Heart right ventricle (tissue), 16 donors: ENCODE measurements at regions not wholly inside any gene's neighbourhood (a gene's known extent, or its start where the extent isn't known, plus 50 kb on each side); places are given as distances from the start of the nearest gene placed in this dataset.

Experiments used
- ATAC-seq, 8 donors: fragments of 200-7000 bp; cut with Tn5 transposase; one replicate each; pipeline ENCODE4 v1.9.1; 2020; ENCODE audit warnings: mild to moderate bottlenecking in 8 of 8, moderate library complexity in 8 of 8, moderate number of reproducible peaks in 1 of 8
- DNase-seq, 2 donors: peaks; one replicate each; pipeline ENCODE4 v3.0.0-alpha.2; 2020
- H3K27ac ChIP-seq, 10 donors: fragments of 200-600 bp; sonication (generic) in 2 of 10; one replicate each; pipeline versions ENCODE4 v1.5.0 to v1.8.0; 2020 to 2022; ENCODE audit warnings: mild to moderate bottlenecking in 3 of 10
- H3K27me3 ChIP-seq, 7 donors: fragments of 200-600 bp; one replicate each; pipeline ENCODE4 v1.8.0; 2021 to 2022; ENCODE audit warnings: mild to moderate bottlenecking in 2 of 7
- H3K36me3 ChIP-seq, 9 donors: fragments of 200-600 bp; sonication (generic) in 1 of 9; one replicate each; pipeline versions ENCODE4 v1.5.0 to v1.8.0; 2020 to 2022; ENCODE audit warnings: mild to moderate bottlenecking in 2 of 9
- H3K4me1 ChIP-seq, 9 donors: fragments of 200-600 bp; sonication (generic) in 1 of 9; one replicate each; pipeline versions ENCODE4 v1.5.0 to v1.8.0; 2020 to 2022; ENCODE audit warnings: mild to moderate bottlenecking in 4 of 9
- H3K4me3 ChIP-seq, 10 donors: fragments of 200-600 bp; sonication (generic) in 2 of 10; one replicate each; pipeline versions ENCODE4 v1.5.0 to v1.8.0; 2020 to 2022; ENCODE audit warnings: mild to moderate bottlenecking in 7 of 10, moderate library complexity in 2 of 10
- H3K9me3 ChIP-seq, 11 donors: fragments of 200-600 bp in 10 of 11; sonication (generic) in 2 of 11; one replicate each; pipeline versions ENCODE4 v1.5.0 to v1.8.0; 2013 to 2022; ENCODE audit warnings: mild to moderate bottlenecking in 2 of 11, control low read depth in 1 of 11, moderate library complexity in 1 of 11
- CTCF ChIP-seq, 9 donors: fragments of 200-600 bp; sonication (generic) in 2 of 9; IDR thresholded peaks; one replicate each; pipeline versions ENCODE4 v1.5.0 to v1.8.0; 2021 to 2022; ENCODE audit warnings: antibody characterized with exemption in 9 of 9, mild to moderate bottlenecking in 5 of 9, moderate library complexity in 1 of 9
- WGBS, 2 donors: extraction: QIAGEN DNeasy Blood & Tissue Kit; methylation state at CpG; one replicate each; pipeline ENCODE4 v1.1.7; 2013; ENCODE audit warnings: inconsistent platforms in 1 of 2; 5-methylcytosine and 5-hydroxymethylcytosine counted together
- intact Hi-C, 10 donors: fragments of 100-400 bp; cut with DNase I; formaldehyde crosslinking; loops; one replicate each; pipeline versions ENCODE4 v1.11.1 to v1.14.2; 2022
- donor health status: Arrhythmogenic right ventricular cardiomyopathy.
- donor health status: ischemic (EF 13 %, LVEDD 7.1; RV severe dilation, severe dysfunction).
- donor health status: healthy with polysubstance abuse.
- donor health status: DM: no; HTN: yes; CAD: no.
- donor health status: DM: no; HTN: no; CAD: no.
- donor health status: ischemic (EF 25% LVEDD 6.9; RV normal size, moderate dysfunction).
- donor health status: ischemic (EF 25% LVEDD 5.7; RV mildly dilated, moderate dysfunction).
- donor health status: healthy.
- donor health status: DM: yes; HTN: yes; CAD: no.
- donor health status: Ischemic cardiomyopathy.
- donor health status: ischemic (EF 35%, LVEDD 5.7; RV mildly dilated, moderate dysfunction).
- donor health status: nonischemic (EF 11% LVEDD 7.7; RV severe dilation, severe dysfunction).
- donor health status: DM: yes; HTN: yes; CAD: no.
- donor health status: PGD.
- donor health status: ischemic (EF 29% LVEDD 5.4; RV normal size, mild dysfunction).
- donor health status: nonischemic (EF 23%, LVEDD 6.1; RV moderate dilation, normal function).

- no peak overlapping the region for H3K27ac ChIP-seq
- no peaks in the 10 kb centered on the region for H3K9me3 ChIP-seq
- no peak for DNase-seq
- no peaks in the 10 kb centered on the region for H3K4me1 ChIP-seq
- no peaks in the 10 kb centered on the region for H3K36me3 ChIP-seq
- no peak overlapping the region for H3K4me3 ChIP-seq
- intact Hi-C loops: no loop called here
- peaks cover 0 to 82% (median 45%) of the 10 kb centered on the region in 7 donors for H3K27me3 ChIP-seq
- no peak for TF ChIP-seq CTCF (IDR thresholded peaks at IDR 0.05)
- no peak for ATAC-seq
- 83 to 85% methylated on average over 6 of the region's 6 CpGs for WGBS, 2 donors
Measured at GRCh38 chr17:79262624-79263023, 188.0 kb downstream of the ENGASE start.

GRCh38 chr17:79261355-79262072, 186.9 kb downstream of the ENGASE start:
- TF ChIP-seq CTCF (IDR thresholded peaks at IDR 0.05): no peak
- H3K4me1 ChIP-seq: no peaks in the 10 kb centered on the region
- intact Hi-C loops: loop anchor here in 1 of 10 donors (2.0 kb wide), 1 partner anchor 73 kb away; no protein-coding TSS in a partner anchor
- no peak for ATAC-seq
- no peak overlapping the region for H3K27ac ChIP-seq
- H3K36me3 ChIP-seq: no peaks in the 10 kb centered on the region
- DNase-seq: no peak
- 61 to 69% methylated on average over 23 of the region's 23 CpGs for WGBS, 2 donors
- peaks cover 0 to 77% (median 46%) of the 10 kb centered on the region in 7 donors for H3K27me3 ChIP-seq
- H3K9me3 ChIP-seq: no peaks in the 10 kb centered on the region
- no peak overlapping the region for H3K4me3 ChIP-seq

- DNase-seq (no peak), ATAC-seq (no peak)
- Histone ChIP-seq H3K36me3 (no peaks in the 10 kb centered on the region), H3K27ac (no peak overlapping the region), H3K4me1 (no peaks in the 10 kb centered on the region), H3K9me3 (no peaks in the 10 kb centered on the region), H3K4me3 (no peak overlapping the region), H3K27me3 (peaks cover 0 to 80% (median 51%) of the 10 kb centered on the region in 7 donors)
- no peak for TF ChIP-seq CTCF (IDR thresholded peaks at IDR 0.05)
- 71 to 83% methylated on average over 9 of the region's 9 CpGs for WGBS, 2 donors
- intact Hi-C loops: loop anchor here in 1 of 10 donors (10.0 kb wide), 1 partner anchor 96 kb away; no protein-coding TSS in a partner anchor
Measured at GRCh38 chr17:79258843-79259242, 184.2 kb downstream of the ENGASE start.

GRCh38 chr17:79258041-79258440, 183.4 kb downstream of the ENGASE start:
- Histone ChIP-seq H3K27ac (no peak overlapping the region), H3K9me3 (no peaks in the 10 kb centered on the region), H3K36me3 (no peaks in the 10 kb centered on the region), H3K4me1 (no peaks in the 10 kb centered on the region), H3K27me3 (peaks cover 0 to 88% (median 57%) of the 10 kb centered on the region in 7 donors), H3K4me3 (no peak overlapping the region)
- no peak for TF ChIP-seq CTCF (IDR thresholded peaks at IDR 0.05)
- 77 to 83% methylated on average over 8 of the region's 8 CpGs for WGBS, 2 donors
- intact Hi-C loops: loop anchor here in 1 of 10 donors (10.0 kb wide), 1 partner anchor 97 kb away; no protein-coding TSS in a partner anchor
- ATAC-seq: no peak
- DNase-seq: no peak
